CD14-positive monocyte (primary cell): ENCODE measurements at regions not wholly inside any gene's neighbourhood (a gene's known extent, or its start where the extent isn't known, plus 50 kb on each side); places are given as distances from the start of the nearest gene placed in this dataset.
"Not testable (repeated sequence)": the region's sequence is repeated elsewhere in the genome, so short reads cannot be mapped to it uniquely, and the experiment has no call there.

Experiments
- DNase-seq, 3 donors: peaks; one replicate each; pipeline ENCODE4 v3.0.0-alpha.2; 2011 to 2022
- H2AFZ ChIP-seq: 2 replicates; pipeline ENCODE4 v1.6.0; 2012; ENCODE audit warnings: mild to moderate bottlenecking, low read depth, low read length, inconsistent platforms; ENCODE audit not compliant: insufficient read depth, poor library complexity, severe bottlenecking
- H3K27ac ChIP-seq, 2 donors: 1 replicate in 1 of 2; 2 replicates in 1 of 2; pipeline ENCODE4 v1.5.1; 2012 to 2013; ENCODE audit warnings: low read length in 2 of 2, control low read depth in 1 of 2, inconsistent platforms in 1 of 2, low read depth in 1 of 2, mild to moderate bottlenecking in 1 of 2
- H3K27me3 ChIP-seq, 2 donors: one replicate each; pipeline versions ENCODE4 v1.6.0 to v1.6.1; 2011 to 2013; ENCODE audit warnings: low read length in 2 of 2; ENCODE audit not compliant: control insufficient read depth in 2 of 2, insufficient read depth in 2 of 2
- H3K36me3 ChIP-seq, 2 donors: replicated peaks in 1 of 2; 1 replicate in 1 of 2; 2 replicates in 1 of 2; pipeline versions ENCODE4 v1.5.1 to v1.6.1; 2012 to 2013; ENCODE audit warnings: low read length in 2 of 2, control low read depth in 1 of 2, inconsistent platforms in 1 of 2, mild to moderate bottlenecking in 1 of 2; ENCODE audit not compliant: insufficient read depth in 2 of 2, control insufficient read depth in 1 of 2
- H3K4me1 ChIP-seq, 2 donors: 1 replicate in 1 of 2; 2 replicates in 1 of 2; pipeline versions ENCODE4 v1.5.1 to v1.6.1; 2012 to 2013; ENCODE audit warnings: low read length in 2 of 2, control low read depth in 1 of 2, inconsistent platforms in 1 of 2, mild to moderate bottlenecking in 1 of 2, moderate library complexity in 1 of 2; ENCODE audit not compliant: insufficient read depth in 2 of 2, control insufficient read depth in 1 of 2
- H3K4me2 ChIP-seq: replicated peaks from 2 replicates; pipeline ENCODE3; 2012; ENCODE audit warnings: low read length, moderate library complexity, mild to moderate bottlenecking; ENCODE audit not compliant: poor library complexity, severe bottlenecking; ENCODE audit errors: extremely low read depth
- H3K4me3 ChIP-seq, 3 experiments: fragments of 200-600 bp in 1 of 3; sonication (generic) in 1 of 3; replicated peaks in 1 of 3; 1 replicate in 2 of 3; 2 replicates in 1 of 3; pipeline ENCODE4 v1.5.1; 2011 to 2013; ENCODE audit warnings: low read length in 3 of 3, mild to moderate bottlenecking in 3 of 3, control low read depth in 2 of 3, low read depth in 2 of 3, inconsistent platforms in 1 of 3, moderate library complexity in 1 of 3
- H3K79me2 ChIP-seq: 2 replicates; pipeline ENCODE4 v1.6.0; 2012; ENCODE audit warnings: mild to moderate bottlenecking, control low read depth, inconsistent platforms, low read length, moderate library complexity; ENCODE audit not compliant: insufficient read depth
- H3K9ac ChIP-seq: 2 replicates; pipeline ENCODE4 v1.6.0; 2017; ENCODE audit warnings: low read length, mild to moderate bottlenecking; ENCODE audit not compliant: insufficient read depth, poor library complexity, severe bottlenecking
- H3K9me3 ChIP-seq, 2 donors: replicated peaks in 1 of 2; 1 replicate in 1 of 2; 2 replicates in 1 of 2; pipeline versions ENCODE4 v1.5.1 to v1.6.1; 2012 to 2013; ENCODE audit warnings: low read length in 2 of 2, control low read depth in 1 of 2; ENCODE audit not compliant: control insufficient read depth in 1 of 2, insufficient read depth in 1 of 2
- H4K20me1 ChIP-seq: 2 replicates; pipeline ENCODE4 v1.6.0; 2012; ENCODE audit warnings: mild to moderate bottlenecking, low read length, control low read depth, moderate library complexity; ENCODE audit not compliant: insufficient read depth
- H3K27ac Mint-ChIP-seq, 7 donors: one replicate each; pipeline ENCODE4 v1.8.0; 2020; ENCODE audit warnings: mild to moderate bottlenecking in 7 of 7, mixed read lengths in 7 of 7, moderate library complexity in 6 of 7, inconsistent platforms in 2 of 7
- H3K27me3 Mint-ChIP-seq, 3 donors: one replicate each; pipeline ENCODE4 v1.8.0; 2021 to 2022; ENCODE audit warnings: low read depth in 3 of 3, mild to moderate bottlenecking in 3 of 3, mixed read lengths in 3 of 3, moderate library complexity in 3 of 3, inconsistent platforms in 1 of 3
- H3K36me3 Mint-ChIP-seq, 2 donors: one replicate each; pipeline ENCODE4 v1.8.0; 2020; ENCODE audit warnings: mixed read lengths in 2 of 2, inconsistent platforms in 1 of 2, mild to moderate bottlenecking in 1 of 2
- H3K4me1 Mint-ChIP-seq: one replicate; pipeline ENCODE4 v1.8.0; 2020; ENCODE audit warnings: mild to moderate bottlenecking, mixed read lengths
- H3K4me3 Mint-ChIP-seq, 2 donors: one replicate each; pipeline ENCODE4 v1.8.0; 2020; ENCODE audit warnings: mild to moderate bottlenecking in 2 of 2, mixed read lengths in 2 of 2, moderate library complexity in 1 of 2
- H3K9me3 Mint-ChIP-seq, 7 donors: one replicate each; pipeline ENCODE4 v1.8.0; 2020 to 2022; ENCODE audit warnings: mixed read lengths in 7 of 7, mild to moderate bottlenecking in 6 of 7, moderate library complexity in 6 of 7, inconsistent platforms in 2 of 7
- CTCF ChIP-seq: fragments of 200-600 bp; IDR thresholded peaks from one replicate; pipeline ENCODE4 v1.8.0; 2022; ENCODE audit warnings: antibody characterized with exemption, mild to moderate bottlenecking
- WGBS: methylation state at CpG from one replicate; pipeline ENCODE4 v1.1.5; 2013; ENCODE audit warnings: missing lambda C conversion rate; ENCODE audit not compliant: insufficient coverage; 5-methylcytosine and 5-hydroxymethylcytosine counted together
- intact Hi-C, 2 donors: fragments of 100-400 bp; cut with micrococcal nuclease; formaldehyde crosslinking; loops; one replicate each; pipeline versions ENCODE4 v1.15.0 to v1.15.1; 2023

DNA sequence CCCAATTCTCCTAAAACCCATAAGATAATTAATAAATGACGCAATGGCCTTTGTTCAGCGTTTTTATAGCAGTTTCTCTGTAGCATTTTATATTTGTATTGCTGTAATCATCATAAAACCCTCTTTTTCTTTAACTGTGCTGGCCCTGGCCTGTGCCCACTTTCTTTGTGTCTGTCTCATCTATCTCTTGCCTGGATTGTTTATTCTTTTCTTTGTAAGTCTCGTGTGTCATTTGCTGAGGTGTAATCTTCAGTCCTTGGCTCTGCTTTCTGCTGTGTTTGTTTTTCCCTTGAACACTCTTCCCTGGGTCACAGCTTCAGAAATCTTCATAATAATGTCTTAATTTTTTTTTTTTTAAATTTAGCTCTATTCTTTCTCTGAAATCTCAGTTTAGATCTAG is 525.8 kb upstream of the LINC00305 start:
- H3K9me3 Mint-ChIP-seq, result peaks cover 1 to 13% (median 6%) of the 10 kb centered on the region in 7 donors
- no peak overlapping the region for H3K4me3 ChIP-seq
- no peak overlapping the region for H3K4me2 ChIP-seq
- H3K36me3 Mint-ChIP-seq, result no peaks in the 10 kb centered on the region
- TF ChIP-seq CTCF, result no peak
- intact Hi-C loops, result no loop called here
- H3K4me3 Mint-ChIP-seq, result no peak overlapping the region
- H4K20me1 ChIP-seq, result no peaks in the 10 kb centered on the region
- WGBS, result no CpG with 5 or more reads among the region's 3 CpGs
- no peaks in the 10 kb centered on the region for H3K27me3 ChIP-seq
- no peaks in the 10 kb centered on the region for H3K36me3 ChIP-seq
- no peak overlapping the region for H2AFZ ChIP-seq
- no peaks in the 10 kb centered on the region for H3K4me1 ChIP-seq
- H3K79me2 ChIP-seq, result no peaks in the 10 kb centered on the region
- H3K4me1 Mint-ChIP-seq, result no peaks in the 10 kb centered on the region
- DNase-seq, result no peak
- H3K27ac Mint-ChIP-seq, result no peak overlapping the region
- peaks cover 0 to 5% of the 10 kb centered on the region in 2 donors for H3K9me3 ChIP-seq
- no peak overlapping the region for H3K9ac ChIP-seq
- no peak overlapping the region for H3K27ac ChIP-seq
- H3K27me3 Mint-ChIP-seq, result peaks cover 0 to 2% (median 1%) of the 10 kb centered on the region in 3 donors

DNA sequence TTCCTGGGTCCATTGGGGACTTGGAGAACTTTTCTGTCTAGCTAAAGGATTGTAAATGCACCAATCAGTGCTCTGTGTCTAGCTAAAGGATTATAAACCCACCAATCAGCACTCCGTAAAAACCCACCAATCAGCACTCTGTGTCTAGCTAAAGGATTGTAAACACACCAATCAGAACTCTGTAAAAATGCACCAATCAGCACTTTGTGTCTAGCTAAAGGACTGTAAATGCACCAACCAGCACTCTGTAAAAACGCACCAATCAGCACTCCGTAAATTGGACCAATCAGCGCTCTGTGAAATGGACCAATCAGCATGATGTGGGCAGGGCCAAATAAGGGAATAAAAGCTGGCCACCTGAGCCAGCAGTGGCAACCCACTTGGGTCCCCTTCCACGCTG is 522.4 kb upstream of the LINC00305 start:
- H3K9me3 Mint-ChIP-seq, result peaks cover 0 to 15% (median 6%) of the 10 kb centered on the region in 7 donors
- H3K36me3 Mint-ChIP-seq, H2AFZ ChIP-seq, H3K4me3 ChIP-seq, DNase-seq, H3K4me2 ChIP-seq, H3K4me1 Mint-ChIP-seq, H3K36me3 ChIP-seq, H3K4me1 ChIP-seq, H4K20me1 ChIP-seq, H3K27me3 Mint-ChIP-seq, intact Hi-C loops, H3K27ac ChIP-seq, H3K27ac Mint-ChIP-seq, H3K79me2 ChIP-seq, H3K27me3 ChIP-seq, H3K9me3 ChIP-seq, H3K9ac ChIP-seq, H3K4me3 Mint-ChIP-seq: not testable (repeated sequence)
- 73% methylated on average over 4 of the region's 5 CpGs for WGBS
